ENCODE measurements at regions not wholly inside any gene's neighbourhood (a gene's known extent, or its start where the extent isn't known, plus 50 kb on each side); places are given as distances from the start of the nearest gene placed in this dataset.

DNA sequence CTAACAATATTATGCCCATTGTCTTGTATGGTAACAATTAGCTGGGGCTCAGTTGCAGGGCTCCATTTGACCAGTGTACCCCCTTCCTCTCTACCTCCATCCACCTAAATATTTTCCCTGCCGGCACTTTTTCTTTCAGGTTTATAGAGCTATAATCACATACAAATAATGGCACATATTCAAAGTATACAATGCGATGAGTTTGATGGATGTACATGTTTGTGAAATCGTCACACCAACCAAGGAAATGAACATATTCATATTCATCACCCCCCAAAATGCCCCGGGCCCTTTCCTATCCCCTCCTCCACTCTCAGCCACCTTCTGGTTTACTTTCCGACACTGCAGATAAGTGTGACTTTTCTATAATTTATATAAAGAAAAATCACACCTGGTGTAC is 351.5 kb downstream of the GADD45G start:
- Histone ChIP-seq H3K36me3 (ENCODE audit: insufficient read depth, low read length) (no peaks in the 10 kb centered on the region), H3K27ac (ENCODE audit: low read depth, low read length, poor library complexity, severe bottlenecking) (no peak overlapping the region), H3K27me3 (ENCODE audit: insufficient read depth, low read length) (no peaks in the 10 kb centered on the region), H3K4me2 (ENCODE audit: low read length) (no peak overlapping the region), H2AFZ (ENCODE audit: low read length) (no peak overlapping the region), H4K20me1 (ENCODE audit: insufficient read depth, low read length) (no peaks in the 10 kb centered on the region), H3K9me3 (ENCODE audit: low read length) (no peaks in the 10 kb centered on the region), H3K79me2 (ENCODE audit: insufficient read depth, low read length) (no peaks in the 10 kb centered on the region), H3K9me2 (ENCODE audit: low read depth, low read length) (no peaks in the 10 kb centered on the region), H3K4me3 (ENCODE audit: low read depth, low read length, poor library complexity, severe bottlenecking) (no peak overlapping the region), H3K9ac (ENCODE audit: low read length) (no peak overlapping the region), H3K4me1 (ENCODE audit: insufficient read depth, low read length, severe bottlenecking) (no peaks in the 10 kb centered on the region), H3F3A (ENCODE audit: insufficient read depth, low read length) (no peaks in the 10 kb centered on the region)
- TF ChIP-seq, protein P1, sequence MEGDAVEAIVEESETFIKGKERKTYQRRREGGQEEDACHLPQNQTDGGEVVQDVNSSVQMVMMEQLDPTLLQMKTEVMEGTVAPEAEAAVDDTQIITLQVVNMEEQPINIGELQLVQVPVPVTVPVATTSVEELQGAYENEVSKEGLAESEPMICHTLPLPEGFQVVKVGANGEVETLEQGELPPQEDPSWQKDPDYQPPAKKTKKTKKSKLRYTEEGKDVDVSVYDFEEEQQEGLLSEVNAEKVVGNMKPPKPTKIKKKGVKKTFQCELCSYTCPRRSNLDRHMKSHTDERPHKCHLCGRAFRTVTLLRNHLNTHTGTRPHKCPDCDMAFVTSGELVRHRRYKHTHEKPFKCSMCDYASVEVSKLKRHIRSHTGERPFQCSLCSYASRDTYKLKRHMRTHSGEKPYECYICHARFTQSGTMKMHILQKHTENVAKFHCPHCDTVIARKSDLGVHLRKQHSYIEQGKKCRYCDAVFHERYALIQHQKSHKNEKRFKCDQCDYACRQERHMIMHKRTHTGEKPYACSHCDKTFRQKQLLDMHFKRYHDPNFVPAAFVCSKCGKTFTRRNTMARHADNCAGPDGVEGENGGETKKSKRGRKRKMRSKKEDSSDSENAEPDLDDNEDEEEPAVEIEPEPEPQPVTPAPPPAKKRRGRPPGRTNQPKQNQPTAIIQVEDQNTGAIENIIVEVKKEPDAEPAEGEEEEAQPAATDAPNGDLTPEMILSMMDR (IDR thresholded peaks at IDR 0.05; ENCODE audit: low read length) = no peak
- no peak for TF ChIP-seq EZH2 (IDR thresholded peaks at IDR 0.05; ENCODE audit: borderline replicate concordance, low read length)

GRCh38 chr9:89956907-89957306 is 352.1 kb downstream of the GADD45G start:
- Histone ChIP-seq H3K36me3 (ENCODE audit: insufficient read depth, low read length) (no peaks in the 10 kb centered on the region), H3K9me2 (ENCODE audit: low read depth, low read length) (no peaks in the 10 kb centered on the region), H3K9me3 (ENCODE audit: low read length) (no peaks in the 10 kb centered on the region), H3K27me3 (ENCODE audit: insufficient read depth, low read length) (no peaks in the 10 kb centered on the region), H3K9ac (ENCODE audit: low read length) (no peak overlapping the region), H4K20me1 (ENCODE audit: insufficient read depth, low read length) (no peaks in the 10 kb centered on the region), H3K27ac (ENCODE audit: low read depth, low read length, poor library complexity, severe bottlenecking) (no peak overlapping the region), H3K79me2 (ENCODE audit: insufficient read depth, low read length) (no peaks in the 10 kb centered on the region), H2AFZ (ENCODE audit: low read length) (no peak overlapping the region), H3K4me3 (ENCODE audit: low read depth, low read length, poor library complexity, severe bottlenecking) (no peak overlapping the region), H3K4me1 (ENCODE audit: insufficient read depth, low read length, severe bottlenecking) (no peaks in the 10 kb centered on the region), H3F3A (ENCODE audit: insufficient read depth, low read length) (no peaks in the 10 kb centered on the region), H3K4me2 (ENCODE audit: low read length) (no peak overlapping the region)
- TF ChIP-seq, protein P1 (IDR thresholded peaks at IDR 0.05; ENCODE audit: low read length) = no peak
- no peak for TF ChIP-seq EZH2 (IDR thresholded peaks at IDR 0.05; ENCODE audit: borderline replicate concordance, low read length)

DNA sequence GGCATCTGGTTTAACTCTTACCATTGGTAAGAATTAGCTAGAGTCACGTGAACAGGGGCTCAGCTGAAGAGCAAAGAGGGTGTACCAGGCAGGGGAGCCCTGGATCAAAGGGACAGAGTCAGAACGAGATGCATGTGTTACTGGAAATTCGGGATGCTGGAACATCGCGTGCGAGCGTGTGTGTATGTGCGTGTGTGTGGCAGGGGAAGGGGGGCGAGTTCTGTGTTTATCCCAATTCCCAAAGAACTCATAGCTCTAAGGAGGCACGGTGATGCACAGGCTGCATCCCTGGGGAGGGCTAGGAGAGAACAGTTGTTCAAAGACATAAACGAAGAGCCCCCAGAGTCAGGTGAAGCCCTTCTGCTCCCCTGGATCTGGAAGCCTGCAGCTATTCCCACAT is 353.3 kb downstream of the GADD45G start:
- H4K20me1 ChIP-seq (ENCODE audit: insufficient read depth, low read length) = no peaks in the 10 kb centered on the region
- H3K36me3 ChIP-seq (ENCODE audit: insufficient read depth, low read length) = no peaks in the 10 kb centered on the region
- no peak for TF ChIP-seq EZH2 (IDR thresholded peaks at IDR 0.05; ENCODE audit: borderline replicate concordance, low read length)
- TF ChIP-seq, protein P1 (IDR thresholded peaks at IDR 0.05; ENCODE audit: low read length) = no peak
- H3K27me3 ChIP-seq (ENCODE audit: insufficient read depth, low read length) = no peaks in the 10 kb centered on the region
- no peak overlapping the region for H3K27ac ChIP-seq (ENCODE audit: low read depth, low read length, poor library complexity, severe bottlenecking)
- no peak overlapping the region for H3K4me2 ChIP-seq (ENCODE audit: low read length)
- no peaks in the 10 kb centered on the region for H3K9me3 ChIP-seq (ENCODE audit: low read length)
- no peak overlapping the region for H2AFZ ChIP-seq (ENCODE audit: low read length)
- H3K4me3 ChIP-seq (ENCODE audit: low read depth, low read length, poor library complexity, severe bottlenecking) = no peak overlapping the region
- H3K4me1 ChIP-seq (ENCODE audit: insufficient read depth, low read length, severe bottlenecking) = no peaks in the 10 kb centered on the region
- no peak overlapping the region for H3K9ac ChIP-seq (ENCODE audit: low read length)
- no peaks in the 10 kb centered on the region for H3K9me2 ChIP-seq (ENCODE audit: low read depth, low read length)
- H3F3A ChIP-seq (ENCODE audit: insufficient read depth, low read length) = no peaks in the 10 kb centered on the region
- H3K79me2 ChIP-seq (ENCODE audit: insufficient read depth, low read length) = no peaks in the 10 kb centered on the region

Measured in OCI-LY1 (cell line).